WTC11 (cell line): ENCODE measurements at regions not wholly inside any gene's neighbourhood (a gene's known extent, or its start where the extent isn't known, plus 50 kb on each side); places are given as distances from the start of the nearest gene placed in this dataset.

Experiments
- ATAC-seq: fragments of 200-7000 bp; cut with Tn5 transposase; 2 replicates; pipeline ENCODE4 v1.10.0; 2021; ENCODE audit warnings: mild to moderate bottlenecking, moderate library complexity
- CTCF ChIA-PET: fragments of 300-600 bp; sonication (Branson Sonifier 250); formaldehyde crosslinking; loops from one replicate; lab custom pipeline; 2021; ENCODE audit warnings: antibody characterized with exemption; lab: Charles Lee
- POLR2A ChIA-PET: fragments of 350-600 bp; sonication (Branson Sonifier 250); formaldehyde crosslinking; loops from one replicate; lab custom pipeline; 2021; ENCODE audit warnings: antibody characterized with exemption; lab: Charles Lee
- DNase-seq: peaks from one replicate; pipeline ENCODE4 v3.0.0; 2021; ENCODE audit warnings: low spot score
- H3K27ac Mint-ChIP-seq: 2 replicates; pipeline ENCODE4 v1.8.0; 2021; ENCODE audit warnings: mixed read lengths
- H3K27me3 Mint-ChIP-seq: 2 replicates; pipeline ENCODE4 v1.8.0; 2021; ENCODE audit warnings: low read depth, mild to moderate bottlenecking, moderate library complexity, mixed read lengths
- H3K36me3 Mint-ChIP-seq: 2 replicates; pipeline ENCODE4 v1.8.0; 2021; ENCODE audit warnings: mixed read lengths
- H3K4me1 Mint-ChIP-seq: 2 replicates; pipeline ENCODE4 v1.8.0; 2022; ENCODE audit warnings: mixed read lengths
- H3K4me3 Mint-ChIP-seq: 2 replicates; pipeline ENCODE4 v1.8.0; 2021; ENCODE audit warnings: mild to moderate bottlenecking, moderate library complexity, mixed read lengths
- H3K9me3 Mint-ChIP-seq: 2 replicates; pipeline ENCODE4 v1.8.0; 2021; ENCODE audit warnings: mixed read lengths
- CBFB ChIP-seq: sonication (generic); formaldehyde crosslinking; IDR thresholded peaks from 2 replicates; pipeline ENCODE4 v1.8.1; 2022; ENCODE audit warnings: mild to moderate bottlenecking, low read depth, missing genetic modification reagents
- CDX4 ChIP-seq: fragments of 250-450 bp; sonication (Bioruptor Pico); IDR thresholded peaks from 2 replicates; pipeline ENCODE4 v1.9.0; 2021; ENCODE audit warnings: moderate library complexity, mild to moderate bottlenecking, inconsistent platforms, borderline replicate concordance
- CREB1 ChIP-seq: sonication (generic); formaldehyde crosslinking; IDR thresholded peaks from 2 replicates; pipeline ENCODE4 v1.8.0; 2023; ENCODE audit warnings: mild to moderate bottlenecking, missing genetic modification reagents
- CREM ChIP-seq: sonication (generic); formaldehyde crosslinking; IDR thresholded peaks from 2 replicates; pipeline ENCODE4 v1.8.1; 2022; ENCODE audit warnings: mild to moderate bottlenecking, missing genetic modification reagents, moderate library complexity
- E2F1 ChIP-seq: sonication (generic); formaldehyde crosslinking; IDR thresholded peaks from 2 replicates; pipeline ENCODE4 v1.8.0; 2022; ENCODE audit warnings: mild to moderate bottlenecking, missing genetic modification reagents
- ELF4 ChIP-seq: sonication (generic); formaldehyde crosslinking; IDR thresholded peaks from 2 replicates; pipeline ENCODE4 v1.8.1; 2022; ENCODE audit warnings: low read depth, mild to moderate bottlenecking, moderate library complexity, missing genetic modification reagents
- GABPB1 ChIP-seq: sonication (generic); formaldehyde crosslinking; IDR thresholded peaks from 2 replicates; pipeline ENCODE4 v1.8.1; 2023; ENCODE audit warnings: mild to moderate bottlenecking, missing genetic modification reagents
- HMGA2 ChIP-seq: fragments of 250-450 bp; sonication (Bioruptor Pico); IDR thresholded peaks from 2 replicates; pipeline ENCODE4 v1.4.0; 2021; ENCODE audit warnings: mild to moderate bottlenecking, moderate library complexity
- JAZF1 ChIP-seq: fragments of 250-450 bp; sonication (Bioruptor Pico); IDR thresholded peaks from 2 replicates; pipeline ENCODE4 v1.9.0; 2021; ENCODE audit warnings: moderate library complexity, mild to moderate bottlenecking, inconsistent platforms
- MLX ChIP-seq: sonication (generic); formaldehyde crosslinking; IDR thresholded peaks from 2 replicates; pipeline ENCODE4 v1.8.1; 2023; ENCODE audit warnings: mild to moderate bottlenecking, missing genetic modification reagents, moderate library complexity
- MXD4 ChIP-seq: fragments of 250-450 bp; sonication (Bioruptor Pico); IDR thresholded peaks from 2 replicates; pipeline ENCODE4 v1.8.0; 2021; ENCODE audit warnings: mild to moderate bottlenecking, moderate library complexity, borderline replicate concordance
- NFE2L1 ChIP-seq: sonication (generic); formaldehyde crosslinking; IDR thresholded peaks from 2 replicates; pipeline ENCODE4 v1.8.1; 2023; ENCODE audit warnings: missing genetic modification reagents
- NR1H2 ChIP-seq: sonication (generic); formaldehyde crosslinking; IDR thresholded peaks from 2 replicates; pipeline ENCODE4 v1.9.0; 2021; ENCODE audit warnings: mild to moderate bottlenecking, moderate library complexity, missing genetic modification reagents
- PRRX2 ChIP-seq: fragments of 250-450 bp; sonication (Bioruptor Pico); IDR thresholded peaks from 2 replicates; pipeline ENCODE4 v1.8.0; 2021; ENCODE audit warnings: mild to moderate bottlenecking
- TCF7 ChIP-seq: sonication (generic); formaldehyde crosslinking; IDR thresholded peaks from 2 replicates; pipeline ENCODE4 v1.8.0; 2022; ENCODE audit warnings: mild to moderate bottlenecking, low read depth, missing genetic modification reagents, moderate library complexity
- TEAD1 ChIP-seq: sonication (generic); formaldehyde crosslinking; IDR thresholded peaks from 2 replicates; pipeline ENCODE4 v1.8.0; 2022; ENCODE audit warnings: mild to moderate bottlenecking, missing genetic modification reagents
- TP53 ChIP-seq: sonication (generic); formaldehyde crosslinking; IDR thresholded peaks from 2 replicates; pipeline ENCODE4 v1.8.1; 2023; ENCODE audit warnings: mild to moderate bottlenecking, missing genetic modification reagents
- ZNF317 ChIP-seq: sonication (generic); formaldehyde crosslinking; IDR thresholded peaks from 2 replicates; pipeline ENCODE4 v1.8.1; 2023; ENCODE audit warnings: low read depth, mild to moderate bottlenecking, moderate library complexity, missing genetic modification reagents, borderline replicate concordance
- ZNF532 ChIP-seq: fragments of 250-450 bp; sonication (Bioruptor Pico); IDR thresholded peaks from 2 replicates; pipeline ENCODE4 v1.9.0; 2021; ENCODE audit warnings: mild to moderate bottlenecking, borderline replicate concordance
- TF ChIP-seq, protein P1 (sequence below): fragments of 250-450 bp; sonication (Bioruptor Pico); IDR thresholded peaks from 2 replicates; pipeline ENCODE4 v1.8.0; 2021; ENCODE audit warnings: mild to moderate bottlenecking

- no peak for TF ChIP-seq MLX
- TF ChIP-seq E2F1 (CRISPR knock-in tag) = no peak
- no peak for TF ChIP-seq TP53 (CRISPR knock-in tag)
- no peak for TF ChIP-seq HMGA2
- no peak for TF ChIP-seq CREB1 (CRISPR knock-in tag)
- TF ChIP-seq ZNF317 (CRISPR knock-in tag) = no peak
- no peak for TF ChIP-seq TEAD1
- TF ChIP-seq, protein P1, sequence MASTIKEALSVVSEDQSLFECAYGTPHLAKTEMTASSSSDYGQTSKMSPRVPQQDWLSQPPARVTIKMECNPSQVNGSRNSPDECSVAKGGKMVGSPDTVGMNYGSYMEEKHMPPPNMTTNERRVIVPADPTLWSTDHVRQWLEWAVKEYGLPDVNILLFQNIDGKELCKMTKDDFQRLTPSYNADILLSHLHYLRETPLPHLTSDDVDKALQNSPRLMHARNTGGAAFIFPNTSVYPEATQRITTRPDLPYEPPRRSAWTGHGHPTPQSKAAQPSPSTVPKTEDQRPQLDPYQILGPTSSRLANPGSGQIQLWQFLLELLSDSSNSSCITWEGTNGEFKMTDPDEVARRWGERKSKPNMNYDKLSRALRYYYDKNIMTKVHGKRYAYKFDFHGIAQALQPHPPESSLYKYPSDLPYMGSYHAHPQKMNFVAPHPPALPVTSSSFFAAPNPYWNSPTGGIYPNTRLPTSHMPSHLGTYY = no peak
- DNase-seq (no peak), ATAC-seq (no peak)
- POLR2A ChIA-PET = no interaction called here
- Mint-ChIP-seq H3K4me1 (peaks cover 7% of the 10 kb centered on the region), H3K27me3 (no peaks in the 10 kb centered on the region), H3K36me3 (no peaks in the 10 kb centered on the region), H3K27ac (no peak overlapping the region), H3K9me3 (peaks cover 3% of the 10 kb centered on the region; the same call in 1 of the 2 replicates), H3K4me3 (no peak overlapping the region)
- CTCF ChIA-PET = no interaction called here
Observed at GRCh38 chr5:124847907-124848306, 101.5 kb upstream of the ZNF608 start.

DNA sequence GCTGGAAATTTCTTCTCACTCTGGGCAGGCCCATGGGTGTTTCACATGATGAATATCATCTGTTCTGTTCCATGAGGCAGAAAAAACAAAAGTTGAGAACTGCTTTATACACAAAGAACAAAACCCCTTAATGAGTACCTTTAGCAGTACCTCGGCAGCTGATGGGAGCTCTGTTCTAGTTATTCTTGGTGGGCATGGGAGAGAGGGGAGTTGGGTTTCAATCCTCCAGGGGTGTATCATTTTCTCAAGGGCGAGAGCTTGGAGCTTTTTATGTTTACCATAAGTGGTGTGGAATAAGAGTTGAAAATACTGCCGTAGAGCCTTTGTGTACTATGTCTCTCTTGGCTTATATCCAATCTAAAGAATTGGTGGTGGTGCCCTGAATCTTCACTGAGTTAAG is 103.3 kb upstream of the ZNF608 start:
- Mint-ChIP-seq H3K36me3 (no peaks in the 10 kb centered on the region), H3K9me3 (peaks cover 3% of the 10 kb centered on the region; the same call in 1 of the 2 replicates), H3K27ac (no peak overlapping the region), H3K4me3 (no peak overlapping the region), H3K4me1 (peaks cover 7% of the 10 kb centered on the region), H3K27me3 (no peaks in the 10 kb centered on the region)
- no peak for DNase-seq
- POLR2A ChIA-PET = no interaction called here
- CTCF ChIA-PET = no interaction called here
- TF ChIP-seq CDX4 (CRISPR knock-in tag) (no peak), MXD4 (CRISPR knock-in tag) (no peak), CREM (CRISPR knock-in tag) (no peak), JAZF1 (CRISPR knock-in tag) (no peak), PRRX2 (CRISPR knock-in tag) (no peak), ELF4 (CRISPR knock-in tag) (no peak), CBFB (CRISPR knock-in tag) (no peak), TCF7 (no peak), NR1H2 (CRISPR knock-in tag) (no peak), NFE2L1 (CRISPR knock-in tag) (no peak), GABPB1 (CRISPR knock-in tag) (no peak), ZNF532 (CRISPR knock-in tag) (no peak)
- no peak for ATAC-seq
